K562 (cell line): ENCODE measurements at regions not wholly inside any gene's neighbourhood (a gene's known extent, or its start where the extent isn't known, plus 50 kb on each side); places are given as distances from the start of the nearest gene placed in this dataset.

Experiments used
- RAD51 ChIP-seq: fragments of 450-650 bp; IDR thresholded peaks from 2 replicates; pipeline ENCODE4 v1.7.1; 2016; ENCODE audit warnings: low read depth, mild to moderate bottlenecking, borderline replicate concordance
- RBM15 ChIP-seq: fragments of 200-400 bp; formaldehyde crosslinking; IDR thresholded peaks from 2 replicates; pipeline ENCODE4 v1.6.1; 2018; ENCODE audit warnings: mild to moderate bottlenecking, low read length, moderate library complexity; ENCODE audit not compliant: insufficient read depth
- THRAP3 ChIP-seq: fragments of 450-650 bp; IDR thresholded peaks from 2 replicates; pipeline ENCODE4 v1.6.1; 2016; ENCODE audit warnings: mild to moderate bottlenecking, inconsistent platforms, borderline replicate concordance
- ZSCAN32 ChIP-seq: fragments of 450-650 bp; formaldehyde crosslinking; IDR thresholded peaks from 2 replicates; pipeline ENCODE4 v1.4.0; 2020; ENCODE audit warnings: mild to moderate bottlenecking, moderate library complexity
- TF ChIP-seq, protein P1 (sequence below): fragments of 250-450 bp; sonication (Bioruptor Pico); IDR thresholded peaks from 2 replicates; pipeline ENCODE4 v1.4.0; 2020; ENCODE audit warnings: mild to moderate bottlenecking, moderate library complexity
- TF ChIP-seq, protein P2 (sequence below): sonication (generic); formaldehyde crosslinking; IDR thresholded peaks from 2 replicates; pipeline ENCODE4 v1.8.1; 2023; ENCODE audit warnings: mild to moderate bottlenecking, missing genetic modification reagents

DNA sequence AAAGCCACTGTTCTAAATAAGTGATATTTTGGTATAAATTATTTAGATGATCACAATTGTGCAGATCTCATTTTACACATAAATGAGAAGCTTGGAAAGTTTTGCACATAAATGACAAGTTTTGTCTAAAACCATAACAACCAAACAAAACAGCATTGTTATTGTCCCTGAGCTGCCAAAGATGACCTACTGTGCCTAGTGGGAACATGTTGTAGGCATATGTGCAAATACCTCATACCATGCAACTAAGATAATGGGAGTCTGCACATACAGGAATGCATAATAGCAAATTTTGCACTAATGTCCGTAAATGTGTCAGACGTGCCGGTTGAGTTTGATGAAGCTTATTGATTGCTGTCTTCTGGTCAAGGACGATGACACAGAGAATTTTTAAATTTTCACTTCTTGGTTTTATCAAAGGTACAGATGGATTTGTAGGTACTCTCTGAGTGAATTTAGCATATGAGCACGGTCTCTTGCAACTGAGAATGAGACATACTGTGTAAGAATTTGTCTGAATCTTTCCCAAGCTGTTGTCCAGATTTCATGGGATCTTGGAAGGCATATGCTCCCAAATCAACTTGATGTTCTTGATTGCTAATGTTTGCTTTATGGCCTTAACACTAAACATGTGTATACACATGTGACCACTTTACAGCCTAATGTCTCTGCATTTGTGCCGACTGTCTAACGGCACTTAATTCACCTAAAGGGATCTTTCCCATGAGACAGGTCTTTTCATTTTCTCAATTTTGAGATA lies 1133.5 kb downstream of the FAT4 start (continued):
- no peak for TF ChIP-seq ZSCAN32 (CRISPR knock-in tag)
- TF ChIP-seq, protein P1, sequence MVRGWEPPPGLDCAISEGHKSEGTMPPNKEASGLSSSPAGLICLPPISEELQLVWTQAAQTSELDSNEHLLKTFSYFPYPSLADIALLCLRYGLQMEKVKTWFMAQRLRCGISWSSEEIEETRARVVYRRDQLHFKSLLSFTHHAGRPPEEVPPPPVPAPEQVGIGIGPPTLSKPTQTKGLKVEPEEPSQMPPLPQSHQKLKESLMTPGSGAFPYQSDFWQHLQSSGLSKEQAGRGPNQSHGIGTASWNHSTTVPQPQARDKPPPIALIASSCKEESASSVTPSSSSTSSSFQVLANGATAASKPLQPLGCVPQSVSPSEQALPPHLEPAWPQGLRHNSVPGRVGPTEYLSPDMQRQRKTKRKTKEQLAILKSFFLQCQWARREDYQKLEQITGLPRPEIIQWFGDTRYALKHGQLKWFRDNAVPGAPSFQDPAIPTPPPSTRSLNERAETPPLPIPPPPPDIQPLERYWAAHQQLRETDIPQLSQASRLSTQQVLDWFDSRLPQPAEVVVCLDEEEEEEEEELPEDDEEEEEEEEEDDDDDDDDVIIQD (CRISPR knock-in tag) = no peak
- no peak for TF ChIP-seq THRAP3
- no peak for TF ChIP-seq RAD51
- TF ChIP-seq, protein P2, sequence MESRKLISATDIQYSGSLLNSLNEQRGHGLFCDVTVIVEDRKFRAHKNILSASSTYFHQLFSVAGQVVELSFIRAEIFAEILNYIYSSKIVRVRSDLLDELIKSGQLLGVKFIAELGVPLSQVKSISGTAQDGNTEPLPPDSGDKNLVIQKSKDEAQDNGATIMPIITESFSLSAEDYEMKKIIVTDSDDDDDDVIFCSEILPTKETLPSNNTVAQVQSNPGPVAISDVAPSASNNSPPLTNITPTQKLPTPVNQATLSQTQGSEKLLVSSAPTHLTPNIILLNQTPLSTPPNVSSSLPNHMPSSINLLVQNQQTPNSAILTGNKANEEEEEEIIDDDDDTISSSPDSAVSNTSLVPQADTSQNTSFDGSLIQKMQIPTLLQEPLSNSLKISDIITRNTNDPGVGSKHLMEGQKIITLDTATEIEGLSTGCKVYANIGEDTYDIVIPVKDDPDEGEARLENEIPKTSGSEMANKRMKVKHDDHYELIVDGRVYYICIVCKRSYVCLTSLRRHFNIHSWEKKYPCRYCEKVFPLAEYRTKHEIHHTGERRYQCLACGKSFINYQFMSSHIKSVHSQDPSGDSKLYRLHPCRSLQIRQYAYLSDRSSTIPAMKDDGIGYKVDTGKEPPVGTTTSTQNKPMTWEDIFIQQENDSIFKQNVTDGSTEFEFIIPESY (CRISPR knock-in tag) = no peak
- TF ChIP-seq RBM15 = no peak
